Prostate gland (tissue), 1 donor: ENCODE measurements at regions not wholly inside any gene's neighbourhood (a gene's known extent, or its start where the extent isn't known, plus 50 kb on each side); places are given as distances from the start of the nearest gene placed in this dataset.

Experiments
- POLR2A ChIP-seq: fragments of 450-650 bp; IDR thresholded peaks from one replicate; pipeline ENCODE4 v1.6.1; 2016; ENCODE audit warnings: antibody characterized with exemption, mild to moderate bottlenecking
- POLR2AphosphoS5 ChIP-seq: sonication (generic); formaldehyde crosslinking; IDR thresholded peaks from one replicate; pipeline ENCODE4 v1.6.1; 2017; ENCODE audit warnings: antibody characterized with exemption

- TF ChIP-seq POLR2A (no peak), POLR2AphosphoS5 (no peak)
Observed at GRCh38 chr2:147632198-147632597, 212.6 kb upstream of the ACVR2A start.
